SK-N-SH (cell line): ENCODE measurements at regions not wholly inside any gene's neighbourhood (a gene's known extent, or its start where the extent isn't known, plus 50 kb on each side); places are given as distances from the start of the nearest gene placed in this dataset.
A peak's percentile ranks its signal among the peaks of the same experiment; 100 is the strongest.

Experiments used
- CTCF ChIA-PET: fragments of 300-600, 350-600 bp; formaldehyde crosslinking; extraction: SDS; loops from one replicate; lab custom pipeline; 2021; lab: Yijun Ruan, JAX
- POLR2A ChIA-PET: fragments of 350-600 bp; sonication (Branson Sonifier 250); formaldehyde crosslinking; extraction: SDS; loops from one replicate; lab custom pipeline; 2020; ENCODE audit warnings: antibody characterized with exemption, inconsistent platforms; lab: Yijun Ruan, JAX
- DNase-seq: peaks from one replicate; pipeline ENCODE4 v3.0.0; 2012
- H2AFZ ChIP-seq: fragments of 200-600 bp; sonication (generic); 2 replicates; pipeline ENCODE4 v1.8.1; 2016; ENCODE audit warnings: antibody characterized with exemption, mild to moderate bottlenecking, low read depth
- H3F3A ChIP-seq: fragments of 200-600 bp; sonication (generic); replicated peaks from 2 replicates; pipeline ENCODE3; 2016; ENCODE audit warnings: antibody characterized with exemption, mild to moderate bottlenecking; ENCODE audit not compliant: insufficient read depth
- H3K27ac ChIP-seq, 2 experiments: fragments of 200-500 bp in 1 of 2; fragments of 200-600 bp in 1 of 2; sonication (Bioruptor generic) in 1 of 2; sonication (generic), shearing (Covaris generic) in 1 of 2; 2 replicates each; pipeline versions ENCODE4 v1.5.1 to v1.6.1; 2014 to 2016; ENCODE audit warnings: low read depth in 2 of 2, inconsistent platforms in 1 of 2, low read length in 1 of 2, mild to moderate bottlenecking in 1 of 2, mixed read lengths in 1 of 2
- H3K27me3 ChIP-seq: fragments of 200-600 bp; sonication (generic), shearing (Covaris generic); 2 replicates; pipeline ENCODE4 v1.6.1; 2016; ENCODE audit warnings: mixed run types; ENCODE audit not compliant: insufficient read depth
- H3K36me3 ChIP-seq, 2 experiments: fragments of 200-500 bp in 1 of 2; fragments of 200-600 bp in 1 of 2; sonication (Bioruptor generic) in 1 of 2; sonication (generic) in 1 of 2; replicated peaks in 1 of 2; 2 replicates each; pipeline versions ENCODE3 to v1.5.1; 2014 to 2016; ENCODE audit warnings: low read length in 1 of 2, mild to moderate bottlenecking in 1 of 2; ENCODE audit not compliant: insufficient read depth in 2 of 2, control insufficient read depth in 1 of 2
- H3K4me1 ChIP-seq, 2 experiments: fragments of 200-500 bp in 1 of 2; fragments of 200-600 bp in 1 of 2; sonication (Bioruptor generic) in 1 of 2; sonication (generic), shearing (Covaris generic) in 1 of 2; 2 replicates each; pipeline versions ENCODE4 v1.5.1 to v1.6.1; 2014 to 2016; ENCODE audit warnings: low read depth in 1 of 2, low read length in 1 of 2, mixed run types in 1 of 2; ENCODE audit not compliant: insufficient read depth in 2 of 2, control insufficient read depth in 1 of 2
- H3K4me2 ChIP-seq: fragments of 200-600 bp; sonication (generic), shearing (Covaris generic); 2 replicates; pipeline ENCODE4 v1.6.1; 2017; ENCODE audit warnings: mixed run types
- H3K4me3 ChIP-seq, 2 experiments: fragments of 200-500 bp in 1 of 2; fragments of 200-600 bp in 1 of 2; sonication (Bioruptor generic) in 1 of 2; sonication (generic), shearing (Covaris generic) in 1 of 2; 2 replicates each; pipeline versions ENCODE4 v1.5.1 to v1.8.1; 2014 to 2016; ENCODE audit warnings: low read depth in 2 of 2, inconsistent platforms in 1 of 2, low read length in 1 of 2, mild to moderate bottlenecking in 1 of 2, mixed read lengths in 1 of 2, moderate library complexity in 1 of 2
- H3K79me2 ChIP-seq: fragments of 200-600 bp; sonication (generic); 2 replicates; pipeline ENCODE4 v1.8.1; 2017; ENCODE audit warnings: mild to moderate bottlenecking; ENCODE audit not compliant: insufficient read depth
- H3K9ac ChIP-seq: fragments of 200-600 bp; sonication (generic); 2 replicates; pipeline ENCODE4 v1.6.1; 2017; ENCODE audit warnings: mixed run types
- H3K9me2 ChIP-seq: fragments of 200-600 bp; sonication (generic); 2 replicates; pipeline ENCODE4 v1.6.1; 2017; ENCODE audit warnings: mixed run types
- H3K9me3 ChIP-seq: fragments of 200-600 bp; sonication (generic); 2 replicates; pipeline ENCODE4 v1.6.1; 2017; ENCODE audit warnings: mixed run types, mild to moderate bottlenecking, moderate library complexity
- H4K20me1 ChIP-seq: fragments of 200-600 bp; sonication (generic); 2 replicates; pipeline ENCODE4 v1.6.1; 2017; ENCODE audit warnings: mild to moderate bottlenecking, mixed run types; ENCODE audit not compliant: insufficient read depth
- CHD2 ChIP-seq: fragments of 150-350 bp; IDR thresholded peaks from 2 replicates; pipeline ENCODE4 v1.6.1; 2018; ENCODE audit warnings: low read length; ENCODE audit not compliant: partially characterized antibody
- ELF1 ChIP-seq: IDR thresholded peaks from 2 replicates; pipeline ENCODE4 v1.4.0; 2012
- EP300 ChIP-seq, 2 experiments: IDR thresholded peaks; 2 replicates each; pipeline versions ENCODE4 v1.4.0 to v1.6.1; 2012; ENCODE audit warnings: borderline replicate concordance in 1 of 2, low read depth in 1 of 2, low read length in 1 of 2
- FOSL2 ChIP-seq: IDR thresholded peaks from 2 replicates; pipeline ENCODE4 v1.4.0; 2012; ENCODE audit warnings: low read depth, mild to moderate bottlenecking, moderate library complexity, borderline replicate concordance
- FOXM1 ChIP-seq: IDR thresholded peaks from 2 replicates; pipeline ENCODE4 v1.4.0; 2012; ENCODE audit warnings: low read depth, mild to moderate bottlenecking
- IRF3 ChIP-seq: fragments of 150-350 bp; IDR thresholded peaks from 2 replicates; pipeline ENCODE4 v1.6.1; 2016; ENCODE audit warnings: mild to moderate bottlenecking, low read depth, low read length
- JUND ChIP-seq: IDR thresholded peaks from 2 replicates; pipeline ENCODE4 v1.4.0; 2012
- MAX ChIP-seq: IDR thresholded peaks from 2 replicates; pipeline ENCODE4 v1.4.0; 2012; ENCODE audit warnings: low read depth
- MEF2A ChIP-seq: IDR thresholded peaks from 2 replicates; pipeline ENCODE4 v1.4.0; 2012; ENCODE audit warnings: low read depth, borderline replicate concordance
- MXI1 ChIP-seq: IDR thresholded peaks from 2 replicates; pipeline ENCODE4 v1.6.1; 2012; ENCODE audit warnings: mild to moderate bottlenecking, low read depth, low read length, improper control_type of control experiment
- NFIC ChIP-seq: IDR thresholded peaks from 2 replicates; pipeline ENCODE4 v1.4.0; 2012; ENCODE audit warnings: borderline replicate concordance
- NRF1 ChIP-seq: IDR thresholded peaks from 2 replicates; pipeline ENCODE4 v1.6.1; 2012; ENCODE audit warnings: low read depth, mild to moderate bottlenecking, low read length
- PBX3 ChIP-seq: IDR thresholded peaks from 2 replicates; pipeline ENCODE4; 2012
- RCOR1 ChIP-seq: fragments of 150-350 bp; IDR thresholded peaks from 2 replicates; pipeline ENCODE4 v1.6.1; 2017; ENCODE audit warnings: antibody characterized with exemption, low read length
- SIN3A ChIP-seq: IDR thresholded peaks from 2 replicates; pipeline ENCODE4 v1.6.1; 2012; ENCODE audit warnings: low read depth, mild to moderate bottlenecking, low read length, moderate library complexity, borderline replicate concordance
- TAF1 ChIP-seq: IDR thresholded peaks from 2 replicates; pipeline ENCODE4 v1.6.1; 2012; ENCODE audit warnings: low read depth, mild to moderate bottlenecking, low read length, moderate library complexity, borderline replicate concordance
- USF1 ChIP-seq: IDR thresholded peaks from 2 replicates; pipeline ENCODE4 v1.4.0; 2012; ENCODE audit warnings: low read depth, borderline replicate concordance
- USF2 ChIP-seq: fragments of 150-350 bp; IDR thresholded peaks from 2 replicates; pipeline ENCODE4 v1.6.1; 2017; ENCODE audit warnings: antibody characterized with exemption, low read length, low read depth, borderline replicate concordance
- ZBTB33 ChIP-seq: IDR thresholded peaks from 2 replicates; pipeline ENCODE4 v1.4.0; 2012; ENCODE audit warnings: low read depth, borderline replicate concordance
- WGBS: methylation state at CpG from one replicate; pipeline ENCODE4 v1.1.6; 2017; ENCODE audit warnings: low lambda C conversion rate; 5-methylcytosine and 5-hydroxymethylcytosine counted together

- Histone ChIP-seq H2AFZ (0 out of 2 replicates have a peak overlapping the region, but pooled peaks have one; percentile 5), H3K36me3 (peaks cover 0 to 16% of the 10 kb centered on the region in 2 experiments), H3K27ac (no peak overlapping the region; a peak in 1 of 4 replicates), H3K4me3 (no peak overlapping the region)
- CTCF ChIA-PET = no interaction called here
- 0 out of 2 replicates have a peak, but pooled peaks have one; percentile 18 for TF ChIP-seq FOSL2
- TF ChIP-seq RCOR1 = no peak
- TF ChIP-seq, all 33 proteins: peak for 1
- Histone ChIP-seq H3F3A (peaks cover 13% of the 10 kb centered on the region), H3K9ac (no peak overlapping the region), H4K20me1 (no peaks in the 10 kb centered on the region), H3K79me2 (no peaks in the 10 kb centered on the region), H3K4me2 (no peak overlapping the region), H3K9me2 (no peaks in the 10 kb centered on the region), H3K4me1 (no peaks in the 10 kb centered on the region; a peak in 1 of 4 replicates), H3K27me3 (no peaks in the 10 kb centered on the region), H3K9me3 (0 out of 2 replicates have a peak, but pooled peaks cover 4% of the 10 kb centered on the region)
- POLR2A ChIA-PET = no interaction called here
- DNase-seq = no peak
Measured at GRCh38 chr6:140590641-140591040, 1216.2 kb upstream of the CITED2 start.

- WGBS = 16% methylated on average over 3 of the region's 3 CpGs
- Histone ChIP-seq H3K79me2 (no peaks in the 10 kb centered on the region), H4K20me1 (no peaks in the 10 kb centered on the region), H3K4me2 (no peak overlapping the region)
- CTCF ChIA-PET = no interaction called here
- TF ChIP-seq JUND (no peak), ELF1 (no peak), NRF1 (no peak), SIN3A (no peak), FOXM1 (no peak), PBX3 (no peak), MAX (no peak), NFIC (no peak), ZBTB33 (no peak), USF2 (no peak), USF1 (no peak), MXI1 (no peak), CHD2 (no peak), IRF3 (no peak), MEF2A (no peak), EP300 (IDR thresholded peaks at IDR 0.05; ENCODE audit: borderline replicate concordance in 1 of 2, low read depth in 1 of 2, low read length in 1 of 2) (no peak), TAF1 (no peak)
- TF ChIP-seq, all 33 proteins: peak for 0
- H3K9ac ChIP-seq = no peak overlapping the region
- H3K4me3 ChIP-seq = no peak overlapping the region
- DNase-seq = no peak
- H3K4me1 ChIP-seq = no peaks in the 10 kb centered on the region; a peak in 1 of 4 replicates
- H3K9me2 ChIP-seq = no peaks in the 10 kb centered on the region
- peaks cover 0 to 8% of the 10 kb centered on the region in 2 experiments for H3K36me3 ChIP-seq
- peaks cover 6% of the 10 kb centered on the region; the same call in 1 of the 2 replicates for H3K9me3 ChIP-seq
- no peaks in the 10 kb centered on the region for H3K27me3 ChIP-seq
- H2AFZ ChIP-seq = no peak overlapping the region
- POLR2A ChIA-PET = no interaction called here
- H3K27ac ChIP-seq = no peak overlapping the region
- peaks cover 9% of the 10 kb centered on the region for H3F3A ChIP-seq
Measured at GRCh38 chr6:140586426-140587061, 1212.1 kb upstream of the CITED2 start.
